GM03348 (cell line): ENCODE measurements at regions not wholly inside any gene's neighbourhood (a gene's known extent, or its start where the extent isn't known, plus 50 kb on each side); places are given as distances from the start of the nearest gene placed in this dataset.
"Not testable (repeated sequence)": the region's sequence is repeated elsewhere in the genome, so short reads cannot be mapped to it uniquely, and the experiment has no call there.

Experiments used
- DNase-seq: peaks from one replicate; pipeline ENCODE4 v3.0.0; 2012; ENCODE audit warnings: low spot score

- peak; percentile 20 for DNase-seq
Observed at GRCh38 chr4:156545003-156545785, 426.4 kb downstream of the PDGFC start.

GRCh38 chr4:156539376-156539775 is 432.2 kb downstream of the PDGFC start:
- no peak for DNase-seq

GRCh38 chr4:156538651-156539257 is 432.8 kb downstream of the PDGFC start:
- no peak for DNase-seq

GRCh38 chr4:156538210-156538609 is 433.4 kb downstream of the PDGFC start:
- DNase-seq = no peak

- no peak for DNase-seq
Observed at GRCh38 chr4:156537286-156537685, 434.3 kb downstream of the PDGFC start.

GRCh38 chr4:156536661-156537060 is 434.9 kb downstream of the PDGFC start:
- DNase-seq = no peak

- DNase-seq = no peak
Observed at GRCh38 chr4:156534205-156534604, 437.4 kb downstream of the PDGFC start.

- DNase-seq = no peak
Observed at GRCh38 chr4:156528216-156528615, 443.4 kb downstream of the PDGFC start.

GRCh38 chr4:156527237-156527993 is 444.2 kb downstream of the PDGFC start:
- no peak for DNase-seq

GRCh38 chr4:156523991-156524390 is 447.6 kb downstream of the PDGFC start:
- DNase-seq = no peak

GRCh38 chr4:156523492-156523891 is 448.1 kb downstream of the PDGFC start:
- DNase-seq = no peak

GRCh38 chr4:156521631-156522030 is 450.0 kb downstream of the PDGFC start:
- DNase-seq = no peak

GRCh38 chr4:156517956-156518355 is 453.6 kb downstream of the PDGFC start:
- DNase-seq = no peak

GRCh38 chr4:156517546-156517945 is 454.1 kb downstream of the PDGFC start:
- no peak for DNase-seq

GRCh38 chr4:156516698-156517097 is 454.9 kb downstream of the PDGFC start:
- no peak for DNase-seq

GRCh38 chr4:156515295-156515694 is 456.3 kb downstream of the PDGFC start:
- DNase-seq = no peak

GRCh38 chr4:156512622-156513021 is 459.0 kb downstream of the PDGFC start:
- DNase-seq = no peak

GRCh38 chr4:156509921-156510320 is 461.7 kb downstream of the PDGFC start:
- DNase-seq = not testable (repeated sequence)

GRCh38 chr4:156505341-156505955 is 466.2 kb downstream of the PDGFC start:
- no peak for DNase-seq

- DNase-seq = no peak
Observed at GRCh38 chr4:156503119-156503518, 468.5 kb downstream of the PDGFC start.

- DNase-seq = no peak
Observed at GRCh38 chr4:156501962-156502361, 469.6 kb downstream of the PDGFC start.

- DNase-seq = no peak
Observed at GRCh38 chr4:156499684-156500083, 471.9 kb downstream of the PDGFC start.

GRCh38 chr4:156497486-156497885 is 474.1 kb downstream of the PDGFC start:
- DNase-seq = no peak
